ENCODE measurements at regions not wholly inside any gene's neighbourhood (a gene's known extent, or its start where the extent isn't known, plus 50 kb on each side); places are given as distances from the start of the nearest gene placed in this dataset.

GRCh38 chr7:47651355-47652317, 69.7 kb upstream of the TNS3 start:
- DNase-seq, result no peak
- no peaks in the 10 kb centered on the region for H3K36me3 ChIP-seq
- no peaks in the 10 kb centered on the region for H3K27me3 ChIP-seq
- no peaks in the 10 kb centered on the region for H3K9me3 ChIP-seq
- no peaks in the 10 kb centered on the region for H3K4me1 ChIP-seq
- H3K4me3 ChIP-seq (ENCODE audit: low read depth, low read length), result no peak overlapping the region
- TF ChIP-seq, protein P1, sequence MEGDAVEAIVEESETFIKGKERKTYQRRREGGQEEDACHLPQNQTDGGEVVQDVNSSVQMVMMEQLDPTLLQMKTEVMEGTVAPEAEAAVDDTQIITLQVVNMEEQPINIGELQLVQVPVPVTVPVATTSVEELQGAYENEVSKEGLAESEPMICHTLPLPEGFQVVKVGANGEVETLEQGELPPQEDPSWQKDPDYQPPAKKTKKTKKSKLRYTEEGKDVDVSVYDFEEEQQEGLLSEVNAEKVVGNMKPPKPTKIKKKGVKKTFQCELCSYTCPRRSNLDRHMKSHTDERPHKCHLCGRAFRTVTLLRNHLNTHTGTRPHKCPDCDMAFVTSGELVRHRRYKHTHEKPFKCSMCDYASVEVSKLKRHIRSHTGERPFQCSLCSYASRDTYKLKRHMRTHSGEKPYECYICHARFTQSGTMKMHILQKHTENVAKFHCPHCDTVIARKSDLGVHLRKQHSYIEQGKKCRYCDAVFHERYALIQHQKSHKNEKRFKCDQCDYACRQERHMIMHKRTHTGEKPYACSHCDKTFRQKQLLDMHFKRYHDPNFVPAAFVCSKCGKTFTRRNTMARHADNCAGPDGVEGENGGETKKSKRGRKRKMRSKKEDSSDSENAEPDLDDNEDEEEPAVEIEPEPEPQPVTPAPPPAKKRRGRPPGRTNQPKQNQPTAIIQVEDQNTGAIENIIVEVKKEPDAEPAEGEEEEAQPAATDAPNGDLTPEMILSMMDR (IDR thresholded peaks at IDR 0.05; ENCODE audit: low read depth, low read length), result no peak

- no peak for DNase-seq
- Histone ChIP-seq H3K4me1 (no peaks in the 10 kb centered on the region), H3K9me3 (no peaks in the 10 kb centered on the region), H3K4me3 (ENCODE audit: low read depth, low read length) (no peak overlapping the region), H3K36me3 (no peaks in the 10 kb centered on the region), H3K27me3 (no peaks in the 10 kb centered on the region)
- TF ChIP-seq, protein P1 (IDR thresholded peaks at IDR 0.05; ENCODE audit: low read depth, low read length), result no peak
These were observed 68.0 kb upstream of the TNS3 start for GRCh38 chr7:47649919-47650318.

- DNase-seq, result no peak
- Histone ChIP-seq H3K36me3 (no peaks in the 10 kb centered on the region), H3K27me3 (no peaks in the 10 kb centered on the region), H3K4me3 (ENCODE audit: low read depth, low read length) (no peak overlapping the region), H3K4me1 (no peaks in the 10 kb centered on the region), H3K9me3 (no peaks in the 10 kb centered on the region; the same call in 1 of the 2 replicates)
- TF ChIP-seq, protein P1 (IDR thresholded peaks at IDR 0.05; ENCODE audit: low read depth, low read length), result no peak
These were observed 66.5 kb upstream of the TNS3 start for GRCh38 chr7:47648275-47648925.

- no peaks in the 10 kb centered on the region; the same call in 1 of the 2 replicates for H3K9me3 ChIP-seq
- no peak overlapping the region for H3K4me3 ChIP-seq (ENCODE audit: low read depth, low read length)
- no peaks in the 10 kb centered on the region for H3K27me3 ChIP-seq
- no peak for DNase-seq
- TF ChIP-seq, protein P1 (IDR thresholded peaks at IDR 0.05; ENCODE audit: low read depth, low read length), result no peak
- no peaks in the 10 kb centered on the region for H3K4me1 ChIP-seq
- no peaks in the 10 kb centered on the region for H3K36me3 ChIP-seq
These were observed 66.0 kb upstream of the TNS3 start for GRCh38 chr7:47647918-47648250.

- Histone ChIP-seq H3K9me3 (no peaks in the 10 kb centered on the region; the same call in 1 of the 2 replicates), H3K4me1 (no peaks in the 10 kb centered on the region), H3K27me3 (no peaks in the 10 kb centered on the region), H3K36me3 (no peaks in the 10 kb centered on the region), H3K4me3 (ENCODE audit: low read depth, low read length) (no peak overlapping the region)
- TF ChIP-seq, protein P1 (IDR thresholded peaks at IDR 0.05; ENCODE audit: low read depth, low read length), result no peak
- no peak for DNase-seq
These were observed 65.4 kb upstream of the TNS3 start for GRCh38 chr7:47647181-47647917.

All from BE2C (cell line).